NCI-H2227 (cell line): ENCODE measurements at regions not wholly inside any gene's neighbourhood (a gene's known extent, or its start where the extent isn't known, plus 50 kb on each side); places are given as distances from the start of the nearest gene placed in this dataset.
"Not testable (repeated sequence)": the region's sequence is repeated elsewhere in the genome, so short reads cannot be mapped to it uniquely, and the experiment has no call there.

Experiments
- DNase-seq: peaks from one replicate; lab custom pipeline; 2025; ENCODE audit not compliant: unreplicated experiment; lab: John Stamatoyannopoulos, UW

- DNase-seq: no peak
Observed at GRCh38 chr7:68043546-68043945, 1046.9 kb downstream of the TYW1 start.

GRCh38 chr7:68050627-68051026, 1054.0 kb downstream of the TYW1 start:
- no peak for DNase-seq

- DNase-seq: no peak
Observed at GRCh38 chr7:68058014-68058413, 1061.4 kb downstream of the TYW1 start.

GRCh38 chr7:68063171-68063570, 1066.5 kb downstream of the TYW1 start:
- no peak for DNase-seq

- DNase-seq: no peak
Observed at GRCh38 chr7:68065581-68065980, 1068.9 kb downstream of the TYW1 start.

GRCh38 chr7:68067845-68068244, 1071.2 kb downstream of the TYW1 start:
- DNase-seq: no peak

- no peak for DNase-seq
Observed at GRCh38 chr7:68070992-68071391, 1074.4 kb downstream of the TYW1 start.

GRCh38 chr7:68073701-68074100, 1077.1 kb downstream of the TYW1 start:
- no peak for DNase-seq

- no peak for DNase-seq
Observed at GRCh38 chr7:68074242-68074641, 1077.6 kb downstream of the TYW1 start.

- no peak for DNase-seq
Observed at GRCh38 chr7:68078157-68078710, 1081.6 kb downstream of the TYW1 start.

GRCh38 chr7:68082066-68082960, 1085.7 kb downstream of the TYW1 start:
- not testable (repeated sequence) for DNase-seq

GRCh38 chr7:68082961-68083657, 1086.5 kb downstream of the TYW1 start:
- not testable (repeated sequence) for DNase-seq

- no peak for DNase-seq
Observed at GRCh38 chr7:68087401-68087800, 1090.8 kb downstream of the TYW1 start.

- no peak for DNase-seq
Observed at GRCh38 chr7:68088879-68089278, 1092.2 kb downstream of the TYW1 start.

GRCh38 chr7:68090256-68090655, 1093.6 kb downstream of the TYW1 start:
- not testable (repeated sequence) for DNase-seq

- no peak for DNase-seq
Observed at GRCh38 chr7:68103319-68103718, 1106.7 kb downstream of the TYW1 start.

- no peak for DNase-seq
Observed at GRCh38 chr7:68107261-68107660, 1110.6 kb downstream of the TYW1 start.

- DNase-seq: no peak
Observed at GRCh38 chr7:68107968-68108367, 1111.3 kb downstream of the TYW1 start.

GRCh38 chr7:68109299-68109698, 1112.7 kb downstream of the TYW1 start:
- DNase-seq: no peak

- no peak for DNase-seq
Observed at GRCh38 chr7:68119411-68119810, 1122.8 kb downstream of the TYW1 start.

GRCh38 chr7:68121056-68121455, 1124.4 kb downstream of the TYW1 start:
- no peak for DNase-seq

- DNase-seq: no peak
Observed at GRCh38 chr7:68121655-68122054, 1125.0 kb downstream of the TYW1 start.
